OCI-LY7 (cell line): ENCODE measurements at regions not wholly inside any gene's neighbourhood (a gene's known extent, or its start where the extent isn't known, plus 50 kb on each side); places are given as distances from the start of the nearest gene placed in this dataset.

Experiments used
- CTCF ChIP-seq: fragments of 200-600 bp; sonication (generic); conservative IDR thresholded peaks from 2 replicates; pipeline ENCODE4 v1.5.1; 2014; ENCODE audit warnings: mild to moderate bottlenecking, antibody characterized with exemption, low read length, moderate library complexity, mixed read lengths
- EZH2phosphoT487 ChIP-seq: fragments of 200-600 bp; sonication (generic); IDR thresholded peaks from 2 replicates; pipeline ENCODE4 v1.6.1; 2018; ENCODE audit warnings: low read depth, borderline replicate concordance, mild to moderate bottlenecking, mixed run types, antibody characterized with exemption, low read length, moderate library complexity, mixed read lengths

- TF ChIP-seq EZH2phosphoT487 (no peak), CTCF (no peak)
Measured at GRCh38 chr2:44833171-44834069, 108.1 kb upstream of the SIX3 start.
